Kasumi-1 (cell line): ENCODE measurements at regions not wholly inside any gene's neighbourhood (a gene's known extent, or its start where the extent isn't known, plus 50 kb on each side); places are given as distances from the start of the nearest gene placed in this dataset.
"Not testable (repeated sequence)": the region's sequence is repeated elsewhere in the genome, so short reads cannot be mapped to it uniquely, and the experiment has no call there.

Experiments used
- DNase-seq, 2 experiments: peaks; one replicate each; lab custom pipeline; 2025; lab: John Stamatoyannopoulos, UW

GRCh38 chr9:99479929-99480328, 257.8 kb downstream of the SEC61B start:
- DNase-seq = no peak

- DNase-seq = no peak
These were observed 263.4 kb downstream of the SEC61B start for GRCh38 chr9:99485459-99485858.

- DNase-seq = no peak
These were observed 264.6 kb downstream of the SEC61B start for GRCh38 chr9:99486684-99487083.

GRCh38 chr9:99488131-99489059, 266.3 kb downstream of the SEC61B start:
- no peak for DNase-seq

- DNase-seq = no peak
These were observed 267.0 kb downstream of the SEC61B start for GRCh38 chr9:99489060-99489413.

- no peak for DNase-seq
These were observed 268.6 kb downstream of the SEC61B start for GRCh38 chr9:99490729-99491128.

GRCh38 chr9:99491408-99492158, 269.5 kb downstream of the SEC61B start:
- DNase-seq = peak; percentile 8 to 10

- DNase-seq = no peak
These were observed 275.6 kb downstream of the SEC61B start for GRCh38 chr9:99497641-99498040.

- DNase-seq = not testable (repeated sequence)
These were observed 276.9 kb downstream of the SEC61B start for GRCh38 chr9:99498979-99499378.

- no peak for DNase-seq
These were observed 283.9 kb downstream of the SEC61B start for GRCh38 chr9:99505936-99506335.

- DNase-seq = no peak
These were observed 284.8 kb downstream of the SEC61B start for GRCh38 chr9:99506747-99507348.

- DNase-seq = no peak
These were observed 287.1 kb downstream of the SEC61B start for GRCh38 chr9:99509065-99509745.

- DNase-seq = no peak
These were observed 287.9 kb downstream of the SEC61B start for GRCh38 chr9:99509900-99510535.

GRCh38 chr9:99511723-99512122, 289.6 kb downstream of the SEC61B start:
- DNase-seq = no peak

- DNase-seq = no peak
These were observed 291.5 kb downstream of the SEC61B start for GRCh38 chr9:99513441-99514112.

GRCh38 chr9:99515093-99515492, 293.0 kb downstream of the SEC61B start:
- no peak for DNase-seq

GRCh38 chr9:99515895-99516656, 294.0 kb downstream of the SEC61B start:
- DNase-seq = no peak

GRCh38 chr9:99516657-99517049, 294.6 kb downstream of the SEC61B start:
- DNase-seq = no peak

GRCh38 chr9:99523838-99524237, 297.8 kb upstream of the NR4A3 start:
- no peak for DNase-seq

GRCh38 chr9:99531313-99531712, 290.4 kb upstream of the NR4A3 start:
- DNase-seq = no peak
